GM21737 (cell line): ENCODE measurements at regions not wholly inside any gene's neighbourhood (a gene's known extent, or its start where the extent isn't known, plus 50 kb on each side); places are given as distances from the start of the nearest gene placed in this dataset.
"Not testable (repeated sequence)": the region's sequence is repeated elsewhere in the genome, so short reads cannot be mapped to it uniquely, and the experiment has no call there.

Experiments used
- ATAC-seq: cut with Tn5 transposase; IDR thresholded peaks from one replicate; pipeline ENCODE4 v1.9.1; 2021; ENCODE audit warnings: mild to moderate bottlenecking, moderate library complexity; ENCODE audit not compliant: unreplicated experiment

- ATAC-seq, result no peak
These were observed 593.2 kb upstream of the CCDC179 start for GRCh38 chr11:23453522-23453921.

- ATAC-seq, result no peak
These were observed 595.1 kb upstream of the CCDC179 start for GRCh38 chr11:23455321-23455891.

- ATAC-seq, result no peak
These were observed 597.4 kb upstream of the CCDC179 start for GRCh38 chr11:23457641-23458040.

GRCh38 chr11:23471878-23472277 is 611.6 kb upstream of the CCDC179 start:
- ATAC-seq, result no peak

- no peak for ATAC-seq
These were observed 613.5 kb upstream of the CCDC179 start for GRCh38 chr11:23473782-23474181.

- no peak for ATAC-seq
These were observed 620.5 kb upstream of the CCDC179 start for GRCh38 chr11:23480736-23481135.

- ATAC-seq, result not testable (repeated sequence)
These were observed 623.9 kb upstream of the CCDC179 start for GRCh38 chr11:23484146-23484545.

GRCh38 chr11:23484618-23485017 is 624.3 kb upstream of the CCDC179 start:
- ATAC-seq, result not testable (repeated sequence)

GRCh38 chr11:23490557-23491235 is 630.4 kb upstream of the CCDC179 start:
- ATAC-seq, result no peak

GRCh38 chr11:23494981-23495380 is 634.7 kb upstream of the CCDC179 start:
- no peak for ATAC-seq

- no peak for ATAC-seq
These were observed 636.1 kb upstream of the CCDC179 start for GRCh38 chr11:23496340-23496739.

- ATAC-seq, result no peak
These were observed 636.8 kb upstream of the CCDC179 start for GRCh38 chr11:23497040-23497439.

- no peak for ATAC-seq
These were observed 642.1 kb upstream of the CCDC179 start for GRCh38 chr11:23502389-23502788.

- ATAC-seq, result no peak
These were observed 642.6 kb upstream of the CCDC179 start for GRCh38 chr11:23502826-23503225.

- ATAC-seq, result no peak
These were observed 648.7 kb upstream of the CCDC179 start for GRCh38 chr11:23509023-23509422.

- no peak for ATAC-seq
These were observed 649.5 kb upstream of the CCDC179 start for GRCh38 chr11:23509821-23510220.

GRCh38 chr11:23519194-23519593 is 658.9 kb upstream of the CCDC179 start:
- ATAC-seq, result no peak

GRCh38 chr11:23520226-23520960 is 660.1 kb upstream of the CCDC179 start:
- no peak for ATAC-seq

GRCh38 chr11:23536907-23537306 is 676.6 kb upstream of the CCDC179 start:
- ATAC-seq, result no peak

GRCh38 chr11:23539556-23539955 is 679.3 kb upstream of the CCDC179 start:
- no peak for ATAC-seq

GRCh38 chr11:23540101-23540561 is 679.9 kb upstream of the CCDC179 start:
- ATAC-seq, result peak; percentile 94

GRCh38 chr11:23542189-23542588 is 681.9 kb upstream of the CCDC179 start:
- no peak for ATAC-seq
